A673 (cell line): ENCODE measurements at regions not wholly inside any gene's neighbourhood (a gene's known extent, or its start where the extent isn't known, plus 50 kb on each side); places are given as distances from the start of the nearest gene placed in this dataset.

Experiments used
- BruUV-seq: library from RNA; stranded (reverse); fragments of 400-500 nt; replicated peaks from 2 replicates; lab custom pipeline; 2021; lab: Mats Ljungman, UMichigan
- CTCF ChIA-PET: fragments of 300-600 bp; sonication (Branson Sonifier 250); formaldehyde crosslinking; loops from one replicate; lab custom pipeline; 2022; ENCODE audit warnings: antibody characterized with exemption; lab: Charles Lee
- POLR2A ChIA-PET: fragments of 300-600 bp; sonication (Branson Sonifier 250); formaldehyde crosslinking; loops from one replicate; lab custom pipeline; 2022; ENCODE audit warnings: antibody characterized with exemption; ENCODE audit not compliant: low non-redundant PET; lab: Charles Lee
- DNase-seq: peaks from one replicate; pipeline ENCODE4 v3.0.0-alpha.2; 2015; ENCODE audit warnings: low spot score
- H3K27ac ChIP-seq: fragments of 200-600 bp; sonication (generic); 2 replicates; pipeline ENCODE4 v1.5.1; 2016; ENCODE audit warnings: mixed run types, low read depth, mild to moderate bottlenecking, mixed read lengths, antibody characterized with exemption, low read length; ENCODE audit not compliant: poor library complexity, severe bottlenecking
- H3K27me3 ChIP-seq: fragments of 200-600 bp; sonication (generic); replicated peaks from 2 replicates; pipeline ENCODE4 v1.6.1; 2017; ENCODE audit warnings: mixed run types, low read depth, mild to moderate bottlenecking, mixed read lengths, antibody characterized with exemption, low read length; ENCODE audit not compliant: insufficient read depth, poor library complexity
- H3K36me3 ChIP-seq: fragments of 200-600 bp; sonication (generic); 2 replicates; pipeline ENCODE4 v1.6.1; 2016; ENCODE audit warnings: mixed run types, mild to moderate bottlenecking, mixed read lengths, antibody characterized with exemption, low read length; ENCODE audit not compliant: insufficient read depth, poor library complexity, severe bottlenecking
- H3K4me1 ChIP-seq: fragments of 200-600 bp; sonication (generic); 2 replicates; pipeline ENCODE4 v1.6.1; 2017; ENCODE audit warnings: mixed run types, mild to moderate bottlenecking, mixed read lengths, antibody characterized with exemption, low read length; ENCODE audit not compliant: insufficient read depth, poor library complexity, severe bottlenecking
- H3K4me3 ChIP-seq: fragments of 200-600 bp; sonication (generic); 2 replicates; pipeline ENCODE4 v1.5.1; 2016; ENCODE audit warnings: low read depth, mixed run types, mild to moderate bottlenecking, mixed read lengths, low read length; ENCODE audit not compliant: poor library complexity, severe bottlenecking
- H3K9me3 ChIP-seq: fragments of 200-600 bp; sonication (generic); 2 replicates; pipeline ENCODE4 v1.6.1; 2016; ENCODE audit warnings: mixed run types, low read depth, mild to moderate bottlenecking, mixed read lengths, antibody characterized with exemption, low read length; ENCODE audit not compliant: poor library complexity, severe bottlenecking
- EZH2 ChIP-seq: fragments of 200-600 bp; sonication (generic); IDR thresholded peaks from 2 replicates; pipeline ENCODE4 v1.6.1; 2017; ENCODE audit warnings: borderline replicate concordance, low read depth, mild to moderate bottlenecking, mixed read lengths, antibody characterized with exemption, low read length; ENCODE audit not compliant: poor library complexity, severe bottlenecking
- intact Hi-C: fragments of 100-400 bp; cut with micrococcal nuclease; formaldehyde crosslinking; loops from one replicate; pipeline ENCODE4 v1.10.0; 2022; ENCODE audit not compliant: unreplicated experiment
- TF ChIP-seq, protein P1 (sequence below): fragments of 300-800, 200-600 bp; sonication (generic); conservative IDR thresholded peaks from 2 replicates; pipeline ENCODE4 v1.5.1; 2017; ENCODE audit warnings: low read depth, mild to moderate bottlenecking, antibody characterized with exemption, low read length, moderate library complexity, mixed read lengths

DNA sequence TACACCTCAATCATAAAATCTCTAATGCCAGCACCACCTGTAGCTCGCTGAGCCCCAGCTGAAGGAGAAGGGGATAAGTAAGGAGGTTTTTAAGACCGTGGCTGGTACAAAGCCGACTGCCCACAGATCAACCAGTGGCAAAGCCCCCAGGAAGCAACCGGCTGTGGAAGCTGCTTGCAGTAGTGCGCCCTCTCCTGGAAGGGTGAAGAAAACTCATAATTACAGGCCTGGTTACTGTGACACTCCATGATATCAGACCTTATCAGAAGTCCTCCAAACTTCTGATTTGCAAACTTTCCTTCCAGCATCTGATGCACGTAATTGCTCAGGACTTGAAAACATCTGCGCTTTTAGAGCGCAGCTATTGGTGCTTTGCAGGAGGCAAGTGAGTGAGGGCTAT is 63.1 kb upstream of the MCTP2 start:
- Histone ChIP-seq H3K9me3 (no peaks in the 10 kb centered on the region), H3K36me3 (no peaks in the 10 kb centered on the region), H3K27ac (no peak overlapping the region), H3K4me3 (no peak overlapping the region), H3K27me3 (no peaks in the 10 kb centered on the region), H3K4me1 (no peaks in the 10 kb centered on the region)
- no peak for TF ChIP-seq EZH2
- TF ChIP-seq, protein P1, sequence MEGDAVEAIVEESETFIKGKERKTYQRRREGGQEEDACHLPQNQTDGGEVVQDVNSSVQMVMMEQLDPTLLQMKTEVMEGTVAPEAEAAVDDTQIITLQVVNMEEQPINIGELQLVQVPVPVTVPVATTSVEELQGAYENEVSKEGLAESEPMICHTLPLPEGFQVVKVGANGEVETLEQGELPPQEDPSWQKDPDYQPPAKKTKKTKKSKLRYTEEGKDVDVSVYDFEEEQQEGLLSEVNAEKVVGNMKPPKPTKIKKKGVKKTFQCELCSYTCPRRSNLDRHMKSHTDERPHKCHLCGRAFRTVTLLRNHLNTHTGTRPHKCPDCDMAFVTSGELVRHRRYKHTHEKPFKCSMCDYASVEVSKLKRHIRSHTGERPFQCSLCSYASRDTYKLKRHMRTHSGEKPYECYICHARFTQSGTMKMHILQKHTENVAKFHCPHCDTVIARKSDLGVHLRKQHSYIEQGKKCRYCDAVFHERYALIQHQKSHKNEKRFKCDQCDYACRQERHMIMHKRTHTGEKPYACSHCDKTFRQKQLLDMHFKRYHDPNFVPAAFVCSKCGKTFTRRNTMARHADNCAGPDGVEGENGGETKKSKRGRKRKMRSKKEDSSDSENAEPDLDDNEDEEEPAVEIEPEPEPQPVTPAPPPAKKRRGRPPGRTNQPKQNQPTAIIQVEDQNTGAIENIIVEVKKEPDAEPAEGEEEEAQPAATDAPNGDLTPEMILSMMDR: peak; percentile 53
- CTCF ChIA-PET: no interaction called here
- intact Hi-C loops: loop anchor here (10.0 kb wide), 1 partner anchor 407 kb away; no protein-coding TSS in a partner anchor
- no peak for DNase-seq
- BruUV-seq: no TSS peak
- POLR2A ChIA-PET: no interaction called here

DNA sequence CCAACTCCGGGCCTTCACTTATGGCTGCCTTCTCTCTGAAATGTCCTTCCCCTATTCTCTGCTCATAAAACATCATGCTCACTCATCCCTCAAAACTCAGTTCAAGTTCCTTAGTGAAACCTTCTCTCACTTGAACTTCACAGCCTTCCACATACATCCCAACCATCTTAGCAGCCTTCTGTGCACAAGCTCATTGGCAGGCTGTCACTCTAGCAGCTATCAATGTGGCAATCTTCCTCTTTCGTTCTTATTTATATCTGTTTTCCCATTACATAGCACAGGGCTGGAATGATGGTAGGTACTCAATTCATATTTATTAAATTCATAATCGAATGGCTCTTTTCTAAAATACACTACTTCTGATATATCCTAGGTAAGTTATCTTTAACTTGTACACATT is 66.4 kb upstream of the MCTP2 start:
- intact Hi-C loops: loop anchor here (1.0 to 10.0 kb wide), 2 partner anchors 159 to 410 kb away; no protein-coding TSS in a partner anchor
- CTCF ChIA-PET: interaction anchor here (1.1 to 3.9 kb wide), 2 partner anchors 45 to 159 kb away, joined by 3 to 33 read pairs; no protein-coding TSS in a partner anchor

DNA sequence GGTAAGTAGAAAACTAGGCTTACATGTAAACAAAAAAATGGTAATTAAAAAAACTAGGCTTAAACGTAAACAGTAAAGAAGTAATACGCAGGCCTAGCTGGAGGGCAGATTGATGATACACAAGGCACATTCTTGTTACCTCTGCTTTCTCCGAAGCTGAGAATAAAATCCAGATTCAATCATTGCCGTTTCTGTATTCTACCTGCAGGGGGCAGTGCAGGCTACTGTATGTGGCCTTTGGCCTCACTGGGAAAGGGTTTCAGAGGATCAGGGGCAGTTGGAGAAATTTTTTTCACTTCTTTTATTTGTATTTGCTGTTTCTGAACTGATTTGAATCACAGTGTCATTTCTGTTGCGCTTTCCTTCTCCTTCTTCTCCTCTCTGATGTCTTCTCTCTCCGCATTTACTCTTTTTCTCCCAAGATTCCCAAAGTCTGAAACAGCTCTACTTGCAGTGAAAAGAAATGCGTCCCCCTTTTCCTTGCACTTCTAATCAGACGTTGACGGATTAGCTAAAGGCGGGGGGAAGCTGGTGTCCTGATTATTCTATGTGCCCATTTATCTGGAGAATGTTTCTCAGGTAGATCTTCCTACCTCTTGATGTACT is 67.1 kb upstream of the MCTP2 start:
- BruUV-seq: no TSS peak
- H3K27me3 ChIP-seq: no peaks in the 10 kb centered on the region
- H3K36me3 ChIP-seq: no peaks in the 10 kb centered on the region
- no peak overlapping the region for H3K4me3 ChIP-seq
- CTCF ChIA-PET: interaction anchor here (0.6 to 3.9 kb wide), 5 partner anchors 17 to 1984 kb away, joined by 3 to 33 read pairs (median 3); no protein-coding TSS in a partner anchor
- H3K27ac ChIP-seq: no peak overlapping the region
- no peaks in the 10 kb centered on the region for H3K9me3 ChIP-seq
- POLR2A ChIA-PET: no interaction called here
- DNase-seq: peak; percentile 76
- no peak for TF ChIP-seq EZH2
- TF ChIP-seq, protein P1: peak; percentile 93
- intact Hi-C loops: loop anchor here (1.0 to 10.0 kb wide), 2 partner anchors 160 to 410 kb away; no protein-coding TSS in a partner anchor
- H3K4me1 ChIP-seq: no peaks in the 10 kb centered on the region

More for the DNA sequence above, 66.4 kb upstream of the MCTP2 start:
- TF ChIP-seq EZH2: no peak
- TF ChIP-seq, protein P1: no peak
- Histone ChIP-seq H3K36me3 (no peaks in the 10 kb centered on the region), H3K9me3 (no peaks in the 10 kb centered on the region), H3K27ac (no peak overlapping the region), H3K4me3 (no peak overlapping the region), H3K4me1 (no peaks in the 10 kb centered on the region), H3K27me3 (no peaks in the 10 kb centered on the region)
- no peak for DNase-seq
- BruUV-seq: no TSS peak
- POLR2A ChIA-PET: no interaction called here
